IPS DF 6.9 (cell line): ENCODE measurements at regions not wholly inside any gene's neighbourhood (a gene's known extent, or its start where the extent isn't known, plus 50 kb on each side); places are given as distances from the start of the nearest gene placed in this dataset.

Experiments used
- DNase-seq: peaks from one replicate; pipeline ENCODE4 v3.0.0-alpha.2; 2013; ENCODE audit warnings: low read depth, low spot score
- H3K27ac ChIP-seq: one replicate; pipeline ENCODE4 v1.5.1; 2013; ENCODE audit warnings: low read length, control low read depth
- H3K27me3 ChIP-seq: 2 replicates; pipeline ENCODE4 v1.6.1; 2013; ENCODE audit warnings: mild to moderate bottlenecking, low read length; ENCODE audit not compliant: control insufficient read depth, insufficient read depth
- H3K36me3 ChIP-seq: 2 replicates; pipeline ENCODE4 v1.6.1; 2013; ENCODE audit warnings: low read length; ENCODE audit not compliant: control insufficient read depth, insufficient read depth
- H3K4me1 ChIP-seq: 2 replicates; pipeline ENCODE4 v1.6.1; 2013; ENCODE audit warnings: low read length; ENCODE audit not compliant: control insufficient read depth, insufficient read depth
- H3K4me3 ChIP-seq: 2 replicates; pipeline ENCODE4 v1.5.1; 2013; ENCODE audit warnings: mild to moderate bottlenecking, low read length
- H3K9me3 ChIP-seq: 2 replicates; pipeline ENCODE4 v1.6.1; 2013; ENCODE audit warnings: low read length, inconsistent platforms; ENCODE audit not compliant: control insufficient read depth, insufficient read depth
- WGBS: extraction: QIAGEN DNeasy Blood & Tissue Kit; methylation state at CpG from one replicate; pipeline ENCODE4 v1.1.7; 2013; ENCODE audit warnings: mixed read lengths, missing lambda C conversion rate; ENCODE audit not compliant: insufficient read length, insufficient coverage; 5-methylcytosine and 5-hydroxymethylcytosine counted together

GRCh38 chr1:235009561-235010306 is 118.9 kb downstream of the TOMM20 start:
- H3K27ac ChIP-seq: no peak overlapping the region
- H3K4me3 ChIP-seq: no peak overlapping the region
- no peaks in the 10 kb centered on the region for H3K36me3 ChIP-seq
- no peaks in the 10 kb centered on the region for H3K9me3 ChIP-seq
- H3K27me3 ChIP-seq: no peaks in the 10 kb centered on the region
- H3K4me1 ChIP-seq: no peaks in the 10 kb centered on the region
- no peak for DNase-seq
- WGBS: no CpG with 5 or more reads among the region's 13 CpGs

- Histone ChIP-seq H3K27me3 (no peaks in the 10 kb centered on the region), H3K4me3 (no peak overlapping the region), H3K9me3 (no peaks in the 10 kb centered on the region), H3K4me1 (no peaks in the 10 kb centered on the region), H3K36me3 (no peaks in the 10 kb centered on the region), H3K27ac (no peak overlapping the region)
- WGBS: no CpG with 5 or more reads among the region's 7 CpGs
- DNase-seq: no peak
These were observed 119.6 kb downstream of the TOMM20 start for GRCh38 chr1:235009074-235009473.

GRCh38 chr1:235008239-235008638 is 120.4 kb downstream of the TOMM20 start:
- H3K27me3 ChIP-seq: no peaks in the 10 kb centered on the region
- no peak overlapping the region for H3K27ac ChIP-seq
- H3K4me1 ChIP-seq: no peaks in the 10 kb centered on the region
- DNase-seq: no peak
- H3K36me3 ChIP-seq: no peaks in the 10 kb centered on the region
- no peaks in the 10 kb centered on the region for H3K9me3 ChIP-seq
- H3K4me3 ChIP-seq: no peak overlapping the region

- Histone ChIP-seq H3K27me3 (no peaks in the 10 kb centered on the region), H3K9me3 (no peaks in the 10 kb centered on the region), H3K36me3 (no peaks in the 10 kb centered on the region), H3K27ac (no peak overlapping the region), H3K4me3 (no peak overlapping the region), H3K4me1 (no peaks in the 10 kb centered on the region)
- no CpG with 5 or more reads among the region's 5 CpGs for WGBS
- no peak for DNase-seq
These were observed 121.8 kb downstream of the TOMM20 start for GRCh38 chr1:235006816-235007215.

GRCh38 chr1:235006132-235006721 is 122.4 kb downstream of the TOMM20 start:
- H3K36me3 ChIP-seq: no peaks in the 10 kb centered on the region
- no peaks in the 10 kb centered on the region for H3K9me3 ChIP-seq
- H3K4me3 ChIP-seq: no peak overlapping the region
- WGBS: no CpG with 5 or more reads among the region's 1 CpG
- H3K27ac ChIP-seq: no peak overlapping the region
- no peaks in the 10 kb centered on the region for H3K27me3 ChIP-seq
- no peaks in the 10 kb centered on the region for H3K4me1 ChIP-seq
- DNase-seq: no peak

GRCh38 chr1:235004840-235005391 is 123.7 kb downstream of the TOMM20 start:
- DNase-seq: no peak
- no CpG with 5 or more reads among the region's 3 CpGs for WGBS
- no peak overlapping the region for H3K27ac ChIP-seq
- no peak overlapping the region for H3K4me3 ChIP-seq
- H3K36me3 ChIP-seq: no peaks in the 10 kb centered on the region
- no peaks in the 10 kb centered on the region for H3K4me1 ChIP-seq
- no peaks in the 10 kb centered on the region for H3K9me3 ChIP-seq
- H3K27me3 ChIP-seq: no peaks in the 10 kb centered on the region

- no peak for DNase-seq
- H3K36me3 ChIP-seq: no peaks in the 10 kb centered on the region
- H3K9me3 ChIP-seq: no peaks in the 10 kb centered on the region
- no CpG with 5 or more reads among the region's 2 CpGs for WGBS
- no peaks in the 10 kb centered on the region for H3K27me3 ChIP-seq
- no peak overlapping the region for H3K27ac ChIP-seq
- no peak overlapping the region for H3K4me3 ChIP-seq
- H3K4me1 ChIP-seq: no peaks in the 10 kb centered on the region
These were observed 124.4 kb downstream of the TOMM20 start for GRCh38 chr1:235004276-235004675.

GRCh38 chr1:235002706-235003300 is 125.8 kb downstream of the TOMM20 start:
- DNase-seq: no peak
- Histone ChIP-seq H3K36me3 (no peaks in the 10 kb centered on the region), H3K27me3 (no peaks in the 10 kb centered on the region), H3K4me1 (no peaks in the 10 kb centered on the region), H3K27ac (no peak overlapping the region), H3K4me3 (no peak overlapping the region), H3K9me3 (no peaks in the 10 kb centered on the region)
- WGBS: no CpG with 5 or more reads among the region's 10 CpGs

GRCh38 chr1:234999513-234999940 is 129.1 kb downstream of the TOMM20 start:
- no peak for DNase-seq
- Histone ChIP-seq H3K9me3 (no peaks in the 10 kb centered on the region), H3K36me3 (no peaks in the 10 kb centered on the region), H3K27me3 (no peaks in the 10 kb centered on the region), H3K4me3 (no peak overlapping the region), H3K27ac (no peak overlapping the region), H3K4me1 (no peaks in the 10 kb centered on the region)
- no CpG with 5 or more reads among the region's 10 CpGs for WGBS

- no CpG with 5 or more reads among the region's 17 CpGs for WGBS
- H3K4me1 ChIP-seq: no peaks in the 10 kb centered on the region
- H3K9me3 ChIP-seq: no peaks in the 10 kb centered on the region
- no peaks in the 10 kb centered on the region for H3K36me3 ChIP-seq
- H3K27ac ChIP-seq: no peak overlapping the region
- no peak overlapping the region for H3K4me3 ChIP-seq
- DNase-seq: no peak
- H3K27me3 ChIP-seq: no peaks in the 10 kb centered on the region
These were observed 130.5 kb downstream of the TOMM20 start for GRCh38 chr1:234997896-234998741.
